GM19467 (cell line): ENCODE measurements at regions not wholly inside any gene's neighbourhood (a gene's known extent, or its start where the extent isn't known, plus 50 kb on each side); places are given as distances from the start of the nearest gene placed in this dataset.

Experiments used
- ATAC-seq: cut with Tn5 transposase; IDR thresholded peaks from one replicate; pipeline ENCODE4 v1.9.1; 2021; ENCODE audit warnings: mild to moderate bottlenecking, moderate library complexity; ENCODE audit not compliant: unreplicated experiment

DNA sequence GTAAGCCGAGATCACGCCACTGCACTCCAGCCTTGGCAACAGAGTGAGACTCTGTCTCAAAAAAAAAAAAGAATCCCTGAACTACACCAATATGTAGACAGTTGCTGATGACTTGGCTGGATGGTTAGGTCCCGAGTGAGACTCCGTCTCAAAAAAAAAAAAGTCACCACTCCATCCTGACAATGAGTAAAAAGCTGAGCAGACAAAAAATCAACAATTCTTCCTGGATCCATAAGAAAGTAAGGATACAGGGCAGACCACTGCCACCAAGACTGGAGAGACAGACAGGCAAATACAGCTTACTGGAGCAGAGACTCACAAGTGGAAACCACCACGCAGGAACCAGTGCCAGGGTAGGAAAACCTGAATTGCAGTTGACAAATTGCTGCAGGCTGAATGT is 67.1 kb upstream of the ERCC4 start:
- ATAC-seq, result no peak

DNA sequence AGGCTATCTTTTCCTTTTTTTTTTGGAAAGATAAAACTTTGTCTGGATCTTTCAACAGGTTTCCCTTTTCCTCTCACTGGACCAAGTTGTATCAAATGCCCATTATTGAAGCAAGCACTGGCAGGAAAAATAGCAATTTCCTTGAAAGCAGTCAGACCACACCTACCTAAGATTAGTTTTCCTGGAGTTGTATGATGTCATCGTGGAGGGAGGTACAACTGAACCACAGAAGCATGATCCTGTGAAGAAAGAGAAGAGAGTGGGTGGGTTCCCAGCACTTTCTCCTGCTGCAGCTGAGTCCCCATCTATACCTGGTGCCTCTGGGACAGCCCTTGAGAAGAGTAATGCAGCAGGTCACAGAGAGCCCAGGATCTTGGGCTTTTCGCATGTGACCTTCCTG is 63.6 kb upstream of the ERCC4 start:
- no peak for ATAC-seq

DNA sequence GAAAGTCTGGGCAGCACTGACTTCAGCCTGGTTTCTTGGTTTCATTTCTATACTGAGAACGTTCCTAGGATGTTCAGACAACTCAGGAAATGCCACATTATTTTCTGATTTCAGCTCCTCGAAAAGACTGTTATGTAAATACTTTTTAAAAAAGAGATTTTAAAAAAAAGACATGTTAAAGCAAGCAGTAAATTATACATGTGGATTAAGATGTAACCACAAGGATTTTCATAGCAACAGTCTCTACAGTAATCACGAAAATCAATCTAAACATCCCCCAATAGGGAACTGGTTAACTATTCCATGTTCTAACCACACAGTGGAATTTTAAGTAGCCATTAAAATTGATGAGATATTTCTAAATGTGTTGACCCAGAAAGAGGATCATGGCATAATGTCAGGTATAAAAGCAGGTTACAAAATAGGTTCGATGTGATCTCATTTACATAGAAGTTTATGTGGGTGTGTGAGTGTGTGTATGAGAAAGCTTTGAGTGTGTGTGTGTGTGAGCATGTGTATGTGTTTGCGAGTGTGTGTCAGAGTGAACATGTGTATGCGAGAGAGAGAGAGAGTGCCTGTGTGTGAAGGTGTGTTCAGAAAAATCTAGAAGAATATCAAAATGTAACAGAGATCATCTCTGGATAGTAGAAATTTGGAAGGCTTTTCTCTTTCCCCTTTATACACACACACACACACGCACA is 63.0 kb upstream of the ERCC4 start:
- ATAC-seq, result no peak

DNA sequence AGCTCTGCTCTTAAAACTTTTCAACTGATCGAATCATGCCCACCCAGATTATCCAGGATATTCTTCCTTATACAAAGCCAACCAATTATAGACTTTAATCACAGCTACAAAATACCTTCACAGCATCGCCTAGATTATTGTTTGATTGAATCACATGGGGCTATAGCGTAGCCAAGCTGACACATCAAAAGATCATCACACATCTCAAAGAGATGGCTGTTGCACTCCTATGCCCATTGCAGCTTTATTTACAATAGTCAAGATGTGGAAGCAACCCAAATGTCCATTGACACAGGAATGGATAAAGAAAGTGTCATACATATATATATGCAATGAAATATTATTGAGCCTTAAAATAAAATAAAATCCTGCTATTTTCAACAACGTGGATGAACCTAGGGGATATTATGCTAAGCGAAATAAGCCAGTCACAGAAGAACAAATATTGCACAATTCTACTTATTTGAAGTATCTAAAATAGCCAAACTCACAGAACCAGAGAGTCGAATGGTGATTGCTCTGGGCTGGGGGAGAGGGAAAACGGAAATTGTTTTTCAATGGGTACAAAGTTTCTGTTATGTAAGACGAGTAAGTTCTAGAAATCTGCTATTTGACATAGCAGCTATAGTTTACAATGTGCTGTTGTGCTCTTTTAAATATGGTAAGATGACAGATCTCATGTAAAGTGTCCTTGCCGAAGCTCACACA is 60.9 kb upstream of the ERCC4 start:
- ATAC-seq, result no peak

DNA sequence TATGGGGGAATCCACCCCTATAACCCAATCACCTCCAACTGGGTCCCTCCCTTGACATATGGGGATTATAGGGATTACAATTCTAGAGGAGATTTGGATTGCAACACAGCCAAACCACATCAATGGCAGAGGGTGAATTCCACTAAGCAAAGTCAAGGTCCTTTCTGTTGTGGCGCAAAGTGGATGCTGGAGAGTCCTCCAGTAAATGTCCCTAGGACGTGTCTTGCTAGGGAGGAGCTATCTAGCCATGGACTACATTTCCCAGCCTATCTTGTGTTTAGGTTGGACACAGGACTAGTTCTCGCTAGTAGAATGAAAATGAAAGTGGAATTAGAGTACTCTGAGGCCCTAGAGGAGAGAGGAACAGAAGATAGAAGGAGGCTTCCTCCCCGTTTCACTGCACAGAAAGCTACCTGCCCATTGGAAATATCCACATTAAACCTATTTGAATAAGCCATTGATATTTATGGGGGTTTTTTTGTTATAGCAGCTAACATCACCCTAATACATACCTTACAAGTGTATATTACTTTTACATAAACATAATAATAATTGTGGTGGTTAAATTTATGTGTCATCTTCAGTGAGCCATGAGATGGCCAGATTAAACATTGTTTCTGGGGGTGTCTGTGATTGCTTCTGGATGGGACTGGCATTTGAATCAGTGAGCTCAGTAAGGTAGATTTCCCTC is 56.7 kb upstream of the ERCC4 start:
- ATAC-seq, result no peak

DNA sequence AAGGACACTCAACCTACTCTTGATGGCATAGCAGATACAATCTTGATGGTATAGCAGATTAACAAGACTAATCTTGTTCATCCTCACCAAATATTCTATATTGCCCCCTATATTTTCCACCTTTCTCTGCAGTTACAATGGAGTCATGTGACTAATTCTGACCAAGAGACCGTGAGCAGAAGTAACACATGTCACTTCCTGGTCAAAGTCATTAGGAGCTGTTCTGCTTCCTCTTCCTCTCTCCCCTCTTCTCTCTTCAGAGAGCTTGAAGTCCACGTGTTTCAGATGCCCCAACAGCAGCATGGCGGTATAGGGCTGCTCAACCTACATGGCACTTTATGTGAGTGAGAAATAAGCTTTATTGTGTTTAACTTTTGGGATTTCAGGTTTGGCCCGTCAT is 55.3 kb upstream of the ERCC4 start:
- no peak for ATAC-seq

DNA sequence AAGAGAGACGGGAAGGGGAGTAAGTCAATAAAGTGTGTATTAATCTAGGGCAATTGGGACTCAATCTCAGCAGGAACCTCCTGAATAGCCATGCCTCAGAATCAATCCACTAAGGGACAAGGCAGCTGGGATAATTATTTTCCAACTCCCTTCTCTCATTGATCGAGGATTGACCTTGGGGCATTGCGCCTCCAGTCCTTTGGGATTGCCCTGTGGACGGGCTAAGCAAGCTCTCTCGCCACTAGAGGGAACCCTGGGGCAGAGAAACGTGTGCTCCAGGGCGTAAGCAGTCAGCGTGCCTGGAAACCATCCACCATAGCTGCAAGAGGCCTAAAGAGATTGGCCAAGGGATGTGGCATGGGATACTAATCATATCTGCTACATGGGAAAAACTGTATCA is 53.9 kb upstream of the ERCC4 start:
- no peak for ATAC-seq
